PFSK-1 (cell line): ENCODE measurements at regions not wholly inside any gene's neighbourhood (a gene's known extent, or its start where the extent isn't known, plus 50 kb on each side); places are given as distances from the start of the nearest gene placed in this dataset.

Experiments used
- FOXP2 ChIP-seq: optimal IDR thresholded peaks from 2 replicates; pipeline ENCODE3; 2011; ENCODE audit warnings: borderline replicate concordance, control low read depth, inconsistent platforms; ENCODE audit not compliant: insufficient read depth; ENCODE audit errors: extremely low read length, extremely low read depth
- POLR2AphosphoS5 ChIP-seq: IDR thresholded peaks from 2 replicates; pipeline ENCODE4 v1.6.1; 2012; ENCODE audit warnings: low read depth, mild to moderate bottlenecking, control low read depth, low read length, moderate library complexity
- REST ChIP-seq, 2 experiments: IDR thresholded peaks; 2 replicates each; pipeline versions ENCODE4 v1.6.1 to v1.8.0; 2011 to 2012; ENCODE audit warnings: low read depth in 2 of 2, low read length in 2 of 2, control low read depth in 1 of 2, inconsistent platforms in 1 of 2, mild to moderate bottlenecking in 1 of 2, moderate library complexity in 1 of 2; ENCODE audit not compliant: insufficient read depth in 1 of 2
- SIN3A ChIP-seq: IDR thresholded peaks from 2 replicates; pipeline ENCODE4 v1.6.1; 2012; ENCODE audit warnings: mild to moderate bottlenecking, low read length, moderate library complexity, borderline replicate concordance; ENCODE audit not compliant: insufficient read depth
- TAF1 ChIP-seq: IDR thresholded peaks from 2 replicates; pipeline ENCODE4 v1.6.1; 2012; ENCODE audit warnings: low read length, control low read depth, borderline replicate concordance; ENCODE audit not compliant: insufficient read depth

GRCh38 chr5:28398185-28398584 is 1359.8 kb upstream of the CDH9 start:
- TF ChIP-seq POLR2AphosphoS5: no peak
- TF ChIP-seq TAF1: no peak
- TF ChIP-seq FOXP2: no peak
- TF ChIP-seq REST (IDR thresholded peaks at IDR 0.05; ENCODE audit: insufficient read depth in 1 of 2, low read depth in 2 of 2, low read length in 2 of 2): no peak
- TF ChIP-seq SIN3A: no peak
